ENCODE measurements at regions not wholly inside any gene's neighbourhood (a gene's known extent, or its start where the extent isn't known, plus 50 kb on each side); places are given as distances from the start of the nearest gene placed in this dataset.

GRCh38 chr2:242053921-242054320, 184.4 kb downstream of the RTP5 start:
- H3K4me3 ChIP-seq (ENCODE audit: extremely low read depth in 1 of 4, insufficient read depth in 2 of 4, low read depth in 3 of 4, low read length in 4 of 4), result no peak overlapping the region
- no peak overlapping the region for H3K14ac ChIP-seq (ENCODE audit: insufficient read length)
- H3K79me2 ChIP-seq (ENCODE audit: control insufficient read depth in 1 of 2, insufficient read depth in 2 of 2, low read length in 2 of 2), result no peaks in the 10 kb centered on the region
- 87% methylated on average over 12 of the region's 12 CpGs; no CpG with 5 or more reads in 1 of the 2 experiments for WGBS, 2 experiments (ENCODE audit: extremely low coverage in 1 of 2, insufficient coverage in 1 of 2, insufficient read length in 1 of 2, insufficient replicate concordance in 2 of 2, low coverage in 1 of 2, low lambda C conversion rate in 2 of 2, missing lambda C conversion rate in 1 of 2)
- ChIA-PET CTCF (ENCODE audit: partially characterized antibody) (interaction anchor here (0.6 kb wide), 1 partner anchor 23 kb away, joined by 3 read pairs; no protein-coding TSS in a partner anchor), POLR2A (ENCODE audit: partially characterized antibody) (no interaction called here)
- H4K20me1 ChIP-seq (replicated peaks in 1 of 2; ENCODE audit: control insufficient read depth in 1 of 2, insufficient read depth in 2 of 2, low read length in 2 of 2), result no peaks in the 10 kb centered on the region
- H3K36me3 ChIP-seq (ENCODE audit: control insufficient read depth in 2 of 4, insufficient read depth in 4 of 4, low read length in 3 of 4), result no peaks in the 10 kb centered on the region
- DNase-seq (ENCODE audit: low read depth in 1 of 2, low spot score in 2 of 2) (no peak), FAIRE-seq (no peak)
- H3K27me3 ChIP-seq (replicated peaks in 1 of 4; ENCODE audit: control insufficient read depth in 3 of 4, extremely low read depth in 1 of 4, insufficient read depth in 3 of 4, low read length in 3 of 4), result peaks cover 7 to 83% (median 53%) of the 10 kb centered on the region in 4 experiments
- H4K5ac ChIP-seq (ENCODE audit: insufficient read length, low read depth, low read length), result no peak overlapping the region
- no peak overlapping the region for H3K9ac ChIP-seq (replicated peaks in 1 of 4; ENCODE audit: extremely low read depth in 1 of 4, low read depth in 3 of 4, low read length in 3 of 4)
- H2AK5ac ChIP-seq (ENCODE audit: low read depth, low read length), result no peak overlapping the region
- TF ChIP-seq BACH1 (IDR thresholded peaks at IDR 0.05; ENCODE audit: low read length) (no peak), HDAC2 (IDR thresholded peaks at IDR 0.05; ENCODE audit: borderline replicate concordance in 1 of 2, low read depth in 2 of 2, low read length in 2 of 2) (no peak)
- no peak overlapping the region for H3K4ac ChIP-seq (replicated peaks; ENCODE audit: insufficient read length, low read depth, low read length)
- H4K8ac ChIP-seq (ENCODE audit: extremely low read depth, insufficient read depth, low read length), result no peak overlapping the region; the same call in 1 of the 2 replicates
- no peak overlapping the region for H3K4me2 ChIP-seq (ENCODE audit: insufficient read depth in 1 of 2, low read depth in 2 of 2, low read length in 2 of 2)
- H3K4me1 ChIP-seq (replicated peaks in 1 of 4; ENCODE audit: control insufficient read depth in 3 of 4, insufficient read depth in 4 of 4, low read length in 3 of 4), result no peaks in the 10 kb centered on the region; a peak in 1 of 7 replicates
- no peak overlapping the region for H2BK12ac ChIP-seq (ENCODE audit: low read depth, low read length)
- H3K79me1 ChIP-seq (ENCODE audit: low read depth, low read length), result no peaks in the 10 kb centered on the region
- H3K23ac ChIP-seq (ENCODE audit: insufficient read length), result no peak overlapping the region
- H3K18ac ChIP-seq (ENCODE audit: extremely low read depth, low read length), result no peak overlapping the region
- no peak overlapping the region for H4K91ac ChIP-seq (replicated peaks; ENCODE audit: insufficient read length, low read length)
- H2BK20ac ChIP-seq (ENCODE audit: low read length), result no peak overlapping the region
- H2BK15ac ChIP-seq (ENCODE audit: low read length), result no peak overlapping the region
- H2BK5ac ChIP-seq (ENCODE audit: low read depth, low read length), result no peak overlapping the region
- H2AFZ ChIP-seq (ENCODE audit: low read length), result no peak overlapping the region
- no peak overlapping the region for H2BK120ac ChIP-seq (replicated peaks; ENCODE audit: low read depth, low read length)
- H3K56ac ChIP-seq (replicated peaks; ENCODE audit: insufficient read length, low read depth, low read length), result no peak overlapping the region
- H3K9me3 ChIP-seq (ENCODE audit: insufficient read depth in 2 of 2, low read depth in 1 of 2, low read length in 1 of 2), result no peaks in the 10 kb centered on the region; a peak in 1 of 4 replicates
- H3K27ac ChIP-seq (ENCODE audit: low read depth, low read length), result no peak overlapping the region
- no peaks in the 10 kb centered on the region for H3K23me2 ChIP-seq (ENCODE audit: low read depth, low read length)

Measured in H1 (cell line).